HL-60 (cell line): ENCODE measurements at regions not wholly inside any gene's neighbourhood (a gene's known extent, or its start where the extent isn't known, plus 50 kb on each side); places are given as distances from the start of the nearest gene placed in this dataset.

ENCODE experiments used
- DNase-seq, 2 experiments: peaks; one replicate each; pipeline ENCODE4 v3.0.0-alpha.2; 2010 to 2020; ENCODE audit warnings: low read depth in 1 of 2, low spot score in 1 of 2
- H3K27ac ChIP-seq: fragments of 250-450 bp; sonication (Bioruptor Pico); replicated peaks from 2 replicates; pipeline ENCODE4 v1.5.1; 2020; ENCODE audit warnings: mild to moderate bottlenecking, moderate library complexity
- H3K27me3 ChIP-seq: fragments of 250-450 bp; sonication (Bioruptor Pico); 2 replicates; pipeline ENCODE4 v1.5.1; 2021; ENCODE audit warnings: mild to moderate bottlenecking, moderate library complexity; ENCODE audit not compliant: insufficient read depth, poor library complexity, severe bottlenecking
- H3K4me3 ChIP-seq: replicated peaks from 2 replicates; pipeline ENCODE4 v1.5.1; 2011; ENCODE audit warnings: mild to moderate bottlenecking, control low read depth, low read length; ENCODE audit not compliant: insufficient read depth
- GABPA ChIP-seq: IDR thresholded peaks from 2 replicates; pipeline ENCODE4 v1.6.1; 2012; ENCODE audit warnings: low read depth
- POLR2AphosphoS5 ChIP-seq: IDR thresholded peaks from 2 replicates; pipeline ENCODE4 v1.6.1; 2012; ENCODE audit warnings: low read depth
- SPI1 ChIP-seq: IDR thresholded peaks from 2 replicates; pipeline ENCODE4 v1.6.1; 2012; ENCODE audit warnings: low read depth, mild to moderate bottlenecking, borderline replicate concordance
- TF ChIP-seq, protein P1 (sequence below): IDR thresholded peaks from 2 replicates; pipeline ENCODE4 v1.6.1; 2012; ENCODE audit warnings: low read depth; ENCODE audit not compliant: insufficient replicate concordance
- TF ChIP-seq, protein P2 (sequence below): IDR thresholded peaks from one replicate; pipeline ENCODE4 v1.5.1; 2011; ENCODE audit warnings: low read length, control low read depth, inconsistent platforms; ENCODE audit not compliant: insufficient read depth

DNA sequence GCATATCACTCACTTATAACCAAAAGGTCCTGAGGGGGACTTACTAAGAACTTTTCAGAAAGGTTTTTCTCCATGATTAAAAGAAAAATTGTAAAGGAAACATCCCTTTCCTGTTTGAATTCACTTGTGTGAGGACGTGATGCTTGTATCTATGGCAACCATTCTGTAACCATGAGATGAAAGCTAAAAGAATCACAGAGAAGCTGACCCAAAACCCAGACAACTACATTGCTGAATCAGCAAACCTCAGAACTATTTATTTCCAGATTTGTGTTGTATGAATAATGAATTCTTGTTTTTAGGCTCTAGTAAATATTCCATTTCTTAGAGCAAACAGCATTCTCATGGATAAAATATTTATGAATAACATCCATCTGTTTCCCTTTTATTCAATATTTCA is 91.2 kb downstream of the RCHY1 start:
- no peak overlapping the region for H3K4me3 ChIP-seq

DNA sequence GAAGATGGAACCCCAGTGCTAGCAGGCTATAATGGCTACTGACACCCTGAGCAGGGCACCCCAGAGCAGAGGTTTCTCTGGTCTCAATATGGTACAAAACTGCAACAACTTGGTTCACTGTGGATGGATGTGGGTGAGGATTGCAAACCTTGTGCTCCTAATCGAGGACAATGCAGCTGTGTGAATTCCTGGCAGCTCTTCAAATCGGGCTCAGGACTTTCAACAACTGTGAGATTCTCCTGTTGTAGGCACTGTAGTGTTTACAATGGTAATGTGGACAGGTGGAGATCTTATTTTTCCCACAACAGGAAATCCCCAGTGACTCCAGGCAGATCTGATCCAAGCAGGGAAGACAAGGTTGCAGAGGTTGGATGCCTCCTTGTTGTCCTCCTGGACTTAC is 101.5 kb downstream of the RCHY1 start:
- Histone ChIP-seq H3K27ac (no peak overlapping the region), H3K27me3 (no peaks in the 10 kb centered on the region), H3K4me3 (no peak overlapping the region)
- DNase-seq: no peak
- no peak for TF ChIP-seq SPI1
- TF ChIP-seq, protein P1, sequence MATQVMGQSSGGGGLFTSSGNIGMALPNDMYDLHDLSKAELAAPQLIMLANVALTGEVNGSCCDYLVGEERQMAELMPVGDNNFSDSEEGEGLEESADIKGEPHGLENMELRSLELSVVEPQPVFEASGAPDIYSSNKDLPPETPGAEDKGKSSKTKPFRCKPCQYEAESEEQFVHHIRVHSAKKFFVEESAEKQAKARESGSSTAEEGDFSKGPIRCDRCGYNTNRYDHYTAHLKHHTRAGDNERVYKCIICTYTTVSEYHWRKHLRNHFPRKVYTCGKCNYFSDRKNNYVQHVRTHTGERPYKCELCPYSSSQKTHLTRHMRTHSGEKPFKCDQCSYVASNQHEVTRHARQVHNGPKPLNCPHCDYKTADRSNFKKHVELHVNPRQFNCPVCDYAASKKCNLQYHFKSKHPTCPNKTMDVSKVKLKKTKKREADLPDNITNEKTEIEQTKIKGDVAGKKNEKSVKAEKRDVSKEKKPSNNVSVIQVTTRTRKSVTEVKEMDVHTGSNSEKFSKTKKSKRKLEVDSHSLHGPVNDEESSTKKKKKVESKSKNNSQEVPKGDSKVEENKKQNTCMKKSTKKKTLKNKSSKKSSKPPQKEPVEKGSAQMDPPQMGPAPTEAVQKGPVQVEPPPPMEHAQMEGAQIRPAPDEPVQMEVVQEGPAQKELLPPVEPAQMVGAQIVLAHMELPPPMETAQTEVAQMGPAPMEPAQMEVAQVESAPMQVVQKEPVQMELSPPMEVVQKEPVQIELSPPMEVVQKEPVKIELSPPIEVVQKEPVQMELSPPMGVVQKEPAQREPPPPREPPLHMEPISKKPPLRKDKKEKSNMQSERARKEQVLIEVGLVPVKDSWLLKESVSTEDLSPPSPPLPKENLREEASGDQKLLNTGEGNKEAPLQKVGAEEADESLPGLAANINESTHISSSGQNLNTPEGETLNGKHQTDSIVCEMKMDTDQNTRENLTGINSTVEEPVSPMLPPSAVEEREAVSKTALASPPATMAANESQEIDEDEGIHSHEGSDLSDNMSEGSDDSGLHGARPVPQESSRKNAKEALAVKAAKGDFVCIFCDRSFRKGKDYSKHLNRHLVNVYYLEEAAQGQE: no peak

More for the DNA sequence above, 91.2 kb downstream of the RCHY1 start:
- Histone ChIP-seq H3K27ac (no peak overlapping the region), H3K27me3 (no peaks in the 10 kb centered on the region)
- no peak for DNase-seq
- TF ChIP-seq GABPA (no peak), POLR2AphosphoS5 (no peak), SPI1 (no peak)
- TF ChIP-seq, protein P2, sequence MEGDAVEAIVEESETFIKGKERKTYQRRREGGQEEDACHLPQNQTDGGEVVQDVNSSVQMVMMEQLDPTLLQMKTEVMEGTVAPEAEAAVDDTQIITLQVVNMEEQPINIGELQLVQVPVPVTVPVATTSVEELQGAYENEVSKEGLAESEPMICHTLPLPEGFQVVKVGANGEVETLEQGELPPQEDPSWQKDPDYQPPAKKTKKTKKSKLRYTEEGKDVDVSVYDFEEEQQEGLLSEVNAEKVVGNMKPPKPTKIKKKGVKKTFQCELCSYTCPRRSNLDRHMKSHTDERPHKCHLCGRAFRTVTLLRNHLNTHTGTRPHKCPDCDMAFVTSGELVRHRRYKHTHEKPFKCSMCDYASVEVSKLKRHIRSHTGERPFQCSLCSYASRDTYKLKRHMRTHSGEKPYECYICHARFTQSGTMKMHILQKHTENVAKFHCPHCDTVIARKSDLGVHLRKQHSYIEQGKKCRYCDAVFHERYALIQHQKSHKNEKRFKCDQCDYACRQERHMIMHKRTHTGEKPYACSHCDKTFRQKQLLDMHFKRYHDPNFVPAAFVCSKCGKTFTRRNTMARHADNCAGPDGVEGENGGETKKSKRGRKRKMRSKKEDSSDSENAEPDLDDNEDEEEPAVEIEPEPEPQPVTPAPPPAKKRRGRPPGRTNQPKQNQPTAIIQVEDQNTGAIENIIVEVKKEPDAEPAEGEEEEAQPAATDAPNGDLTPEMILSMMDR: no peak
- TF ChIP-seq, protein P1: no peak

DNA sequence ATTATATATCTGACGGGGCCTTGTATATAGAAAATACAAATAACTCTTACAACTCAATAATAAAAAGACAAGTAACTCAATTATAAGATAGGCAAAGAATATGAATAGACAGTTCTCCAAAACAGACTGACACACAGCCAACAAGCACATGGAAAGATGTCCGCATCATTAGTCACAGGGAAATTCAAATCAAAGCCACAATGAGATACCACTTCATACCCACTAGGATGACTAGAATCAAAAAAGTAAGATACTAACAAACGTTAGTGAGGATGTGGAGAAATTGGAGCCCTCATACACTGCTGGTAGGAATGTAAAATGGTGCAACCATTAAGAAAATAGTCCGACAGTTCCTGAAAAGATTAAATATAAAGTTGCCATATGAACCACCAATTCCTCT is 115.7 kb downstream of the RCHY1 start:
- TF ChIP-seq GABPA (no peak), SPI1 (no peak), POLR2AphosphoS5 (no peak)
- TF ChIP-seq, protein P2: no peak
- TF ChIP-seq, protein P1: no peak
- Histone ChIP-seq H3K4me3 (no peak overlapping the region), H3K27me3 (no peaks in the 10 kb centered on the region), H3K27ac (no peak overlapping the region)
- no peak for DNase-seq
